ENCODE measurements at regions not wholly inside any gene's neighbourhood (a gene's known extent, or its start where the extent isn't known, plus 50 kb on each side); places are given as distances from the start of the nearest gene placed in this dataset.

DNA sequence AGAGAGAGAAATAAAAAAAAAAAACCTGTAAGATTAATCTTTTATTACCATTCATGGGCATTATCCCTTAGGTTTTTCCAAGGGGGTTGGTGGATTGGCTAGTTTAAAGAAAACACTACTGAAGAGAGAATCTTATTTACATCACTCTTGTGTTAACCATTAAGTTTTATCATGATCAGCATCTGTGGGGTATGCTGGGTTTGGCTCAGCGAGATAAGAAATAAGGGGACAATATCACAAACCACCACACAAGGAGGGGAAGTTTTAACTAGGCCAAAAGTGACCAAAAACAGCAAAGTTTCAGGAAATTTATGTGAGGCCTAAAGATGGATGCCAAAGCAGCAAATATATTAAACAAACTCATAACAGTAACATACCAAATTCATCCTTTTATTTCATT is 548.6 kb downstream of the SLC16A7 start:
- no peak for DNase-seq (ENCODE audit: low spot score)

DNA sequence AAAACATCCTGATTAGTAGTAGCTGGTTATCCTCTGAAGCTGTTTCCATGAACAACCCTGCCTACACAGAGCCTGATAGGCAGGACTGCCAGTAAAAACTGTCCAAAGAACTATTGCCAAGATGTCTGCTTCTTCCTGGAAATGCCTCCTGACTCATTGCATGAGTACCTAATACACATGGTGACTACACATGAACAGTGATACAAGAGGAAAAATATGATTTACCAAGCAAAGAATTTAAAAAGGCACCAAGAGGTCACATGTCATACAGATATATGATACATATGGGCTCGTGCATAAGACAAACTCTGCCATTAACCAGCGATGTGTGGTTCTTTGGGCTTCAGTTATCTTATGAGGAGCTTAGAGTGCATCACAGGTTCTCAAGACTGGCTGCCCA is 552.3 kb downstream of the SLC16A7 start:
- DNase-seq (ENCODE audit: low spot score), result peak; percentile 61

DNA sequence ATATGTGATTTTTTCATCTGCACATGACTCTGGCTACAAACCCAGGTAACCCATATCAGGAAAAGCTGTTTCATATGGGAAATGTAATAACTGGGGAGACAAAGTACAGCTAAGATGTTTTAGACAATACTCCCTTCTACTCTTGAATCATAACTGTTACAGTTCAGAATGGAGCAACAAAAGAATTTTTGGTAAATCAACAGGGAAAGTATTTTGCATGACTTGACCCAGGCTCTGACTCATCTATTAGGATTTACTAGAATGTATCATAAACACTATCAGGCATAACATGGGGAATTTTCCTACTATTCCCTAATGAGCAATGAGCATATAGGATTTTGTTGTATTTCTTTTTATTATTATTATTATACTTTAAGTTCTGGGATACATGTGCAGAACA is 553.0 kb downstream of the SLC16A7 start:
- peak; percentile 69 for DNase-seq (ENCODE audit: low spot score)

DNA sequence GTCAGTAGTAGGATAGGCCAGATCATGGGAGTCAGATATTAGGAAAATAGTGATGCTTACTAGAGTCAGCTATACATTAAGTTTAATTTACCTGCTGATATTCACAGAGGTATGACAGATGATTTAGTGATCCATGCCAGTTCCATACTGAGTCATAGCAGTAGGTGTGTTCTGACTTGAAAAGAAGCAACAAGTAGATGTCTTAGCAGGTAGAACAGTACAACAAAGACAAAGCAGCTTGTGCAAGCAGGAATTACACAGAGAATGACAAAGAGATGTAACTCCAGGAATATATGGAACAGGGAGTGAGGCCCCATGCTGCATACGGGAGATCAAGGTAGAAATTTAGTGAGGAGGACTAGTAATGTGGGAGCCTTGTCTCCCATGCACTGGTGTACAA is 556.9 kb downstream of the SLC16A7 start:
- no peak for DNase-seq (ENCODE audit: low spot score)

DNA sequence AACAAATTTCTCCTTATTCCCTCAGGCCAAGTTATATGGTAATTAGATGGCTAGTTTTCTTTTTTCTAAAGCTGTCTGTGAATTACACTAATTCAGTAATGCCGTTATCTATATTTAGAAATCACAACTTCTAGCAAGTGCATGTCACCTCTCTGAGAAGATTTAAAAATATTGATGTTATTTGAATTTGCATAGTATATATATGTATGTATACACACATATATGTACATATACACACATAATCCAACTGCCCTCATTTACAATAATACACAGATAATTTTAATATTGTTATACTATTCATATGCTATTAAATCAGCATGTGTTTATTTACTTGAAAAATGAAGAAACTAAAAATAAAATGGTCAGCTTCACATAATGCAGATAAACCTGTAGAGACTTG is 563.9 kb downstream of the SLC16A7 start:
- DNase-seq (ENCODE audit: low spot score), result no peak

DNA sequence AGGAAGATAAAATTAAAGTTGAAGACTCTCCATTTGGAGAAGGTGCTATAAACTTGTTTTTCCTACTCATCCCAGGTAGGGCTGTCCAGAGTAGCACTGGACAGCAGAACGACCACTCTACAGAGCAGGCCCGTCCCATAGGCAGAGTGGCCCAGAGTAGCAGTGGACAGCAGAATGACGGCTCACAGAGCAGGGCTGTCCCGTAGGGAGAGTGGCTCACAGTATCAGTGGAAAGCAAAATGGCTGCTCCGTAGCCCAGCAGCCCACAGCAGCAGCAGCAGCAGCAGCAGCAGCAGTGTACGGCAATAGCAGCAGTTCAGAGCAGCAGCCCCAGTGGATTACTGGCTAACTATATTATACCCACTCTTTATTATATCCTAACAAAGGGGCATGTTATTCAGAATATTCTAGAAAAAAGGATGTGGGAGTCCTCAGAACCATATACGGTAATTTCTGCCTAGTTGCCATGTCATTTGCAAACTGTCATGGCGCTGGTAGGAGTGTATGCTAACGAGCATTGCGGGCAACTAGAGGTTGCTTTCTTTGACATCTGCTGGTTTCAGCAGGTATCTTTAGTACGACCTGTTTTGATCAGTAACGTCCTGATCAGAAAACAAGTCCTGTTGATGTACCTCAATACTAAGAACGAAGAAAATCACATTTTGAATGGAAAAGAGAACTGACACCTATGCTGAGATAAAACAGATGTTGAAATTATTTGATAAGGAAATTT is 567.3 kb downstream of the SLC16A7 start:
- DNase-seq (ENCODE audit: low spot score), result no peak

DNA sequence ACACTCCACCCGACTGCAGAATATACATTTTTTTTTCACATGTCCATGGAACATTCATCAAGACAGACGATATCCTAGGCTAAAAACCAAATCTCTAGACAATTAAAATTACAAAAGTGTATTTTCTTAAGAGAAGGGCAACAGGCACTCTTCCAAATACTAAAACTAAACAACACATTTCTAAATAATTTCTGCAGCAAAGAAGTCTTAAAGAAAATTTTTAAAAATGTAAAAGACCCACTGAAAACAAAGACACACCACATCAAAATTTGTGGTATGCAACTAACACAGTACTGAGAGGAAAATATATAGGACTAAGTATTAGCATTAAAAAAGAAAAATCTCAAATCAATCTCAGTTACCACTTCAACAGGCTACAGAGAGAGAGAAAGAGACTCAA is 570.0 kb downstream of the SLC16A7 start:
- no peak for DNase-seq (ENCODE audit: low spot score)

DNA sequence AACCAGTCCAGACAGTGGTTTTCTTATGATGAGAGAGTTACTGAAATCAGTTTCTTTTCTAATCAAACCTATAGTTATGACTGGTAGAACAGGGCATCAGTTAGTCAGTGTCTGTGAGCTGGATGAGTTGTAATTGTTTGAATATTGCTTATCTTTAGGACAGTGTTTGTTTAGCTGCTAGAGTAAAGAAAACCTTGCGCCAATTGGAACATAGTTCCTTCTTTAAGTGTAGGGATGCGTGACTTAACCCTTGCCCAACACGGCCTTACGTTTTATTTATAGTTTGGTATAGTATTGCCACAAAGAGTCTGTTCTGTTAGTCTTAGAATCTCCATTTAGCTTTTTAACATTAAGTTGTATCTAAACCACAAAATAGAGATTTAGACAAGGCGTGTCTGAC is 572.6 kb downstream of the SLC16A7 start:
- no peak for DNase-seq (ENCODE audit: low spot score)

DNA sequence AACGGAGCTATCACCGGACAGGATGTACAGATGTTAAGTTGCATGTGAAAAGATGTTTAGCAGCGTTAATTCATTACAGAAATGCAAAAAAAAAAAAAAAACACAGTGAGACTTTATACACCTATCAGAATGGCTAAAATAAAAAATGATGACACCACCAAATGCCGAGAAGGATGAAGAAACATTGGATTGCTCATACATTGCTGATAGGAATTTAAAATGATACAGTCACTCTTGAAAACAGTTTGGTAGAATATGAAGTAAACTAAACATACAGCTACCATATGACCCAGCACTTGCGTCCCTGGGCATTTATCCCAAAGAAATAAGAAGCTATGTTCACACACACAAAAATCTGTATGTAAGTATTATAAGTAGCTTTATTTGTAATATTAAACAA is 574.1 kb downstream of the SLC16A7 start:
- DNase-seq (ENCODE audit: low spot score), result no peak

DNA sequence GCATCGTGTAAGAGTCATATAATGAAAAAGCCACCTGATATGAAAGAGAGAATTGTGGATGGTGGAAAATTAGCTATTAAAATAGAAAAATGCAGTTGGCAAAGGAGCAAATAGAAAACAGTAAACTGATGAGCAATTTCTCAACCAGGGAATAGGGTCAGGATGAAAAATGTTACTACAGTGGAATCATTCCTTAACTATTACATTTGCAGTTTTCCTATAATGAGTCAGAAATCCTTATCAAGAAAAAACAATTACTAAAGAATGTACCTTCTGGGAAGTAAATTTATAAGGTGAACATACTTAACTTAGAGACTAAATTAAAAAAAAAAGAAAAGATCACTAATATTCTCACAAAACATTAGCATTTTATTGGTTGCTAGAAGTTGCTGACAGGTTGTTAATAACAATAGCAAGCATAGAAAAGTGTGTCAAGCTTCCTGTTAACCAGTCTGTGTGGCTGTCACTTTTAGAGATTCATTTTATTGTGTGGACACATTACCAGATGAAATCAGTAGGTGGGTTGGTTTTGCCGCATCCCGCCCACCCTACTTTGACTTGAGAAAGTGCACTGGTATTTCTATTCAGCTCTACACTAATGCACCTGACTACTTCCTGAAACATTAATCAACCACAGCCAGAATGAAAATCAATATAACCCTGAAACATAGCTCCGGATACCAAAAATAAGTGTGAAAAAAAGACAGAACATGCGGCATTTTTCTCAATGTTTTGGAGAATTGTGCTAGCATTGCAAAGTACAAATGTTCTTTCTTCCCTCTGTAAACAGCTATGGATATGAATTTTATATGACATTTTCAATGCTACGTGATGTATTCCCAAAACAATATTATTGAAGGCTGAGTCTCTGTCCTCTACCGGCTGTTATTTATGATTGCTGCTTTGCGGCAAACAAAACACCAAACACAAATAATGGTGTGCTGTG is 576.7 kb downstream of the SLC16A7 start:
- DNase-seq (ENCODE audit: low spot score), result peak; percentile 69

DNA sequence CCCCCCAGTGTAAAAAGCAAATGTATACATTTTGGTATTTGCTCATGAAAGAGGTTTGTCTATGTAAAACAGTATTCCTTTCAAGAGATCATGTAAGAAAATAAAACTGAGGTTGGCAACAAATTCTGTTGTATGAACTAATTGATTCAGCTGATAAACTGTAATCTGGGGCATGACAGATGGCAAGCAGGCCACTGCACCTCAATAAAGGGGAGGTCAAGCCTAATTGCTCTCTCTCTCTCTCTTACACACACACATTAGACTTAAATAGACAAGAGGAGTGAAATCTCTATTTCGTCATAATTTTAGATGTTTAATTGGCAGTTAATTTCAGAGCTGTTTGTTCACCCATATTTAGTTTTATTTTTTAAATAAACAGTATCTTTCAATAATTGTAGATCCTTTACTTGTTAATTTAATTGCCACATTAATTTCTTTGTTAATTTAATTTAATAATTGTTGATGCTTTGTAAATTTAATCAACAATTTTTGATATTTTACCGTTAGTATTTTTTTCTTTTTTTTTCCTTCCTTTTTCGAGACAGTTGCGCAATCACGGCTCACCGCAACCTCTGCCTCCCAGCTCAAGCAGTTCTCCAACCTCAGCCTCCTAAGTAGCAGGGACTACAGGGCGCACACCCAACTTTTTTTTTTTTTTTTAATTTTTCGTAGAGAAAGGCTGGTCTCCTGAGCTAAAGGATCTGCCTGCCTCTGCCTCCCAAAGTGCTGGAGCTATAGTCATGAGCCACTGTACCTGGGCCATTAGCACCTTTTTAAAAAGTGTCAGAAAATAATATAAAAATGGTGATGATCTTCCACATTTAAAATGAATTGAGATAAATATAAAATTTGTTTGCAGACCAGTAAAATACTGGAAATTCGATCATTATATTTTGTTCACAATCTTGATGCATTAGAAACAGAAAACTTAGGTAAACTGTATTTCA is 577.7 kb downstream of the SLC16A7 start:
- no peak for DNase-seq (ENCODE audit: low spot score)

DNA sequence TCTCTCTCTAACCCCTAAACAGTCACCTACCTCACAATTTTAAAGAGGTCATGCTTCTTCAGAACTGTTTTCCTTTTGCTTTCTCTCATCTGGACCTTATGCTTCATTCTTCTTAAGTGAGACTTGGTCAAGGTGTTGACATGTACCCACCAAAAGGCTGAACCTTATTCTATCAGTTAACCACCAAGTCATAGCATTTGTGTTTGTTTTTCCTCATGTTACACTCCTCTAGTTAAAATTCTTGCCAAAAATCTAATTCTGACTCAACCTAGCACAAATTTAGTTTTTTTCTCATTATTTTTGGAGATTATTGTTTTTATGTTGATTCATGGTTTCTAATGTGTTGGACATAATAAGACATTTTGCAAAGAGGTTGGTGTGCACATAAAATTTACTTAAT is 578.6 kb downstream of the SLC16A7 start:
- DNase-seq (ENCODE audit: low spot score), result peak; percentile 11

DNA sequence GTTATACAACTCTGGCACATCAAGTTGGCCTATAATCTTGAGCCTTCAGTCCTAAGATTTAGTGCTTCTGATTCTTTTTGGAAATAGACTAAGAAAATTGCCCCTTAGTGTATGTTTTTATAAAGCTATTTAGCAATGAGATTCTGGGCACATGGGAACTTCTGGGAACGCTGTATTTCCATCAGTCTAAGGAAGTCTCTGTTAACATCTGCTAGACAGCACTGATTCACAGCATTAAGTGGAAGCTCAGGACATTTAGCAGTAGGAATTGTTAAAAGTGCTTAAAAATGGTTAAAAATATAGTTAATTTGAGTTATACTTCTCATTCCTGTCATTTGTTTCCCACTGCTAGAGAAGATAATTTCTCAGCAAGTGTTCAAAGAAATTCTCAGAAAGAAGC is 579.1 kb downstream of the SLC16A7 start:
- peak; percentile 7 for DNase-seq (ENCODE audit: low spot score)

DNA sequence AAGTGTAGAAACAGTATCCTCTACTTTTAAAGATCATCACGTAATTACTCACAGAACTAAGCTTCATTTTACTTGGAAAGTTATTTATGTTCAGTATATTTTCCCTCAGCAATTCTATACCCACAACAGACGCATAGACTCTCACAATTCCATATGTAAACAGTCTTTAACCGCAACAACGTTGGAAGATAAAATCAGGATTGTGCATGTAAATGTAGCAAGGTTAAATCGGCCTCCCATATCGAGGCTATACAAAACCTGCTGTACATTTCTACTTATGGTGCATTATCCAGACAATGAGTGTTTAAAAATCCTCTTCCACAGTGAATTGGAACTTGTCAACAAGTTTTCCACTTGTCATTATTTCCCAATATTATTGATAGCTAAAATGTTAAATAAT is 581.1 kb downstream of the SLC16A7 start:
- DNase-seq (ENCODE audit: low spot score), result no peak

DNA sequence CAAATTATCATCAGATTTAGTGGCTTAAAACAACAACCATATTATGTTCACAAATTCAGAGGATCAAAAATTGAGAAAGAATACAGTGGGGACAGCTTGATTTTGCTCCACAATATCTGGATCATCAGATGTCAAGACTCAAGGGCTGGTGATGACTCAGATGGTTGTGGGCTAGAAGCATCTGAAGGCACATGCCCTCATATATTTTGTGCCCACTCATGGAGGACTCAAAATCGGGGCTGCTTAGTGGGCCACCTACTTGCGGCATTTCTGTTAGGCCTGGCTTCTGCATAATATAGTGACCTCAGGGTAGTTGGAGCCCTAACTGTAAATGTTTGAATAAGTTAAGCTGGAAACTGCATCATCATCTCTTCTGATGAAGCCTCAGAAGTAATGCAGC is 584.5 kb downstream of the SLC16A7 start:
- DNase-seq (ENCODE audit: low spot score), result no peak

DNA sequence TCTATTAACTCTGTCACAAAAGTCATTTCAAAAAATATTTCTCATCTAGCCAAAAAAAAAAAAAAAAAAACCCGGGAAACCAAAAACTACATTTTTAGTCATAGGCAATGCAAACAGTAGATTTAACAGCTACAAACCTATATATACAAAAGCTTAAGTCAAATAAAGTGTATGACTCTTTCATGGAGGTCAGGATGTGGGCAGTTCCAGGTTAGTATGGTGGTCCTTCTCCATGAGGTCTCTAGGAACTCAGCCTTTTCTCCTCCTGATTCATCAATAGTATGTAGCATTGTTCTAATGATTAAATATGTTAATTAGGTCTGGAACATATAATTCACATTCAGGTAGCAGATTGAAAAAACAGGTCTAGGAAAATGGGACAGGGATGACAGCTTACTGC is 586.5 kb downstream of the SLC16A7 start:
- DNase-seq (ENCODE audit: low spot score), result no peak

DNA sequence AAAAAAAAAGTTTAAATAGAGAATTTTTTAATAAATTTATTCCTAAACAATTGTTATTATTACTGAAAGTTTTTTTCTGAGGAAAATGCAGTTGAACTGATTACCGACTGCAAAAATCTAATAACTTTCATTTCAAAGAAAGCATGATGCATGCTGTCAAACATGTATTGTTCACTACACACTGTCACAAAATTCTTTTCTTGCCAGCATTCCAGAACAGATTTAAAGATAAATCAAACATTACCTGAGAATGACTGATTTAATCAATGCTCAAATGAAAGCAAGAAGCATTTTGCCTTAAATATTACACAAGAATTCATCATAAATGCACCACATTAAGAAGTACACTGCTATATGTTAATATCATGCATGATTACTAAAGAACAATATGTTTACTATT is 588.3 kb downstream of the SLC16A7 start:
- no peak for DNase-seq (ENCODE audit: low spot score)

DNA sequence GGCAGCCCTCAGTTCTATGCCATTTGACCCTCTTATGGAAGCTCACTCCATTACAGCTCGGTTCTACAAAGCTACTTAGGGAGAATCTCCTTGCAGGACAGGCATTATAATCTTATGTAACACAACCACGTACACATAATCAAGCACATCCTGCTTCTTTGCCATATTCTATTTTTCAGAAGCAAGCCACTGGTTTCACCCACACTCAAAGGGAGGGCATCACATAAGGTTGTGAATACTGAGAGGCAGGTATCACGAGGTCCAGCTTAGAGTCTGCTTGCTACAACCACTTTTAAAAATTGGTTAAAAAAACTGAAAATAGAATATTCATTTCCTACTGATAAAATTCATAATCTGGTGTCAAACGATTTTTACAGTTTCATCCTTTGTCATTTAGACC is 589.2 kb downstream of the SLC16A7 start:
- no peak for DNase-seq (ENCODE audit: low spot score)

DNA sequence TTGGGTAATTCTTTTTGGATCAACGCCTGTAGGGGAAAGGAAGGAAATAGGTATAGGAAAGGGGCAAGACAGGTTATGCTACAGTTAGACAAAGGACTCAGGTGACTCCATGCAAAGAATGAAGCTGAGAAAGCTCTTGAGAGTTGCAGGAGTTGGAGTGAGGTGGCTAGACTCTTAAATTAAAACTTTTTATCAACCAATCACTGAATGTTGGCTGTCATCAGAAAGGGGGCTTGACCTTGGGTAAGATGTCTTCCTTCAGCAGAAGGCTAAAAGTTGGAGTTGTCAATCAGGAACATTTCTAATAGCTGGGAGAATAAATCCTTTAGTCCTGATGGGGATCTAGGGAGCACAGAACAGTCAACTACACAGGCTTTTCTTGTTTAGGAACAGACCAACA is 595.4 kb downstream of the SLC16A7 start:
- no peak for DNase-seq (ENCODE audit: low spot score)

DNA sequence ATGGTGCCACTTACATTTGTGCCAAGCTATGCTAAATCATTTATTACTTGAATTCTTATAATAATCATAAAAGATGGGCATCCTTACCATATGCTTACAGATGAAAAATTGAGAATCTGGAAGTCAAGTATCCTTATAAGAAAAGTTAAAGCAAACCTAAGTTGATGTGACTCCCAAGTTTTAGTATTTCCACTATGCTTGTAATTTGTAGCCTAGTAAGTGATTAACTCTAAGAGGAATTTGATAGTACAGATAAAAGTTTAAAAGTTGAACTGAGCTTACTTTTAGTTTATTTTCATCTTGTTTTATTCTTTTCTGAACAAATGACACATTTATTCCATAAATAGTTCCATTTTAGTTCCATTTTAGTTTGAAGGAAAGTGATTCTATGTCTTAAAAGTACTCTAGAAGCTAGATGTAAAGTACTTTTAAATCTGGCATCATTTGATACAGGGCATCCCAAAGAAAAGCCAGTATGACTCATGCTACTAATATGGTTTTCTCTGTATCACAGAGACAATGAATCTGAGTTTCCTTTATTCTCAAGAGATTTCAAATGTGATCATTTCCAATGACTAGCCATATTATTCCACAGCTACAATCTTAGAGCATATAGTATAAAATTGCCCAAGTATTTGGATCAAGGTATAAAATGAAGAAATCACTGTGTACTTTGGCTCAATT is 596.0 kb downstream of the SLC16A7 start:
- peak; percentile 54 for DNase-seq (ENCODE audit: low spot score)

DNA sequence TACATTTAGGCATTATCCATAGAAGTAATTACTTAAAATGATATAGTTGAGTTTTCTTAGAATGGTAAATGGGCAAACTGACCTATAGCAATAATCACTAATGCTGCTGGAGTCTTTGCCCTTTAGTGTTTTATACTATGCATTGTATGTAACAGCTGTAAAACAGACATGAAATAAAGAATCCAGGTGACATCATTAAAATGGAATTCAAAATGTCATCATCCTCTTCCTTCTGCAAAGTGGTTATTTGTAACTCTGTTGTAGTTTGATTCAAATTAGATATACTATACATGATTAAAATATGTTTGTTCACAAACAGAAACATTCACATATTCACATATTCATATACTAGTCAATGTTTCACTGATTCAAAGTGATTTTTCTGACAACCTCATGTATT is 598.8 kb downstream of the SLC16A7 start:
- DNase-seq (ENCODE audit: low spot score), result peak; percentile 5

DNA sequence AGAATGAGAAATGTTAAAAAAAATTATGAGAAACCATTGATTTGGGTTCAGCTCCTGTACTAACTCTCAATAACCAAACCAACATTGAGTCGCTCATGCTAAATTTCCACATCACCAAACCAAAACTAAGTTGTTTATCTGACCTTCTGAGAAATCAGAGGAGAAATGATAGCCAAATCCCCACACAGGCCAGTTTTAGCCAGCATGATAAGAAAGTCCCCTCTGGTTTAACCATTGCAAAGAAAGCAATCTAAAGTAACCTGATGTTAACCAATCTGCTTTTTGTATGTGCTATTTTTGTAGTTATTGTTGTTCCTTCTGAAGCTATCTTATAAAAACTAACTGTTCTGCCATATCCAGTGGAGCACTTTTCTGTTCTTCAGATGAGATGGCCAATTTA is 599.7 kb downstream of the SLC16A7 start:
- DNase-seq (ENCODE audit: low spot score), result no peak

Measured in GM03348 (cell line).